Calu3 (cell line): ENCODE measurements at regions not wholly inside any gene's neighbourhood (a gene's known extent, or its start where the extent isn't known, plus 50 kb on each side); places are given as distances from the start of the nearest gene placed in this dataset.
A peak's percentile ranks its signal among the peaks of the same experiment; 100 is the strongest.
"Not testable (repeated sequence)": the region's sequence is repeated elsewhere in the genome, so short reads cannot be mapped to it uniquely, and the experiment has no call there.

Experiments used
- BruUV-seq: library from RNA; stranded (reverse); fragments of 400-500 nt; replicated peaks from 2 replicates; lab custom pipeline; 2021; lab: Mats Ljungman, UMichigan
- CTCF ChIA-PET: fragments of 300-600 bp; sonication (Branson Sonifier 250); formaldehyde crosslinking; loops from one replicate; lab custom pipeline; 2022; ENCODE audit warnings: antibody characterized with exemption; lab: Charles Lee
- DNase-seq: peaks from one replicate; pipeline ENCODE4 v3.0.0; 2022
- H3K27ac Mint-ChIP-seq: one replicate; pipeline ENCODE4 v1.8.0; 2022; ENCODE audit warnings: mixed read lengths; ENCODE audit not compliant: unreplicated experiment
- H3K27me3 Mint-ChIP-seq: one replicate; pipeline ENCODE4 v1.8.0; 2022; ENCODE audit warnings: mixed read lengths; ENCODE audit not compliant: unreplicated experiment
- H3K36me3 Mint-ChIP-seq: one replicate; pipeline ENCODE4 v1.8.0; 2022; ENCODE audit warnings: mild to moderate bottlenecking, moderate library complexity, mixed read lengths; ENCODE audit not compliant: insufficient read depth, unreplicated experiment
- H3K4me1 Mint-ChIP-seq: one replicate; pipeline ENCODE4 v1.8.0; 2022; ENCODE audit warnings: mild to moderate bottlenecking, low read depth, mixed read lengths; ENCODE audit not compliant: unreplicated experiment
- H3K4me3 Mint-ChIP-seq: one replicate; pipeline ENCODE4 v1.8.0; 2022; ENCODE audit warnings: mild to moderate bottlenecking, low read depth, moderate library complexity, mixed read lengths; ENCODE audit not compliant: unreplicated experiment
- H3K9me3 Mint-ChIP-seq: one replicate; pipeline ENCODE4 v1.8.0; 2022; ENCODE audit warnings: low read depth, mixed read lengths; ENCODE audit not compliant: unreplicated experiment
- intact Hi-C: fragments of 100-400 bp; cut with micrococcal nuclease; formaldehyde crosslinking; loops from one replicate; pipeline ENCODE4 v1.10.0; 2022; ENCODE audit not compliant: unreplicated experiment
- TF ChIP-seq, protein P1 (sequence below): fragments of 200-600 bp; IDR thresholded peaks from one replicate; pipeline ENCODE4 v1.8.0; 2022; ENCODE audit warnings: antibody characterized with exemption; ENCODE audit not compliant: unreplicated experiment

DNA sequence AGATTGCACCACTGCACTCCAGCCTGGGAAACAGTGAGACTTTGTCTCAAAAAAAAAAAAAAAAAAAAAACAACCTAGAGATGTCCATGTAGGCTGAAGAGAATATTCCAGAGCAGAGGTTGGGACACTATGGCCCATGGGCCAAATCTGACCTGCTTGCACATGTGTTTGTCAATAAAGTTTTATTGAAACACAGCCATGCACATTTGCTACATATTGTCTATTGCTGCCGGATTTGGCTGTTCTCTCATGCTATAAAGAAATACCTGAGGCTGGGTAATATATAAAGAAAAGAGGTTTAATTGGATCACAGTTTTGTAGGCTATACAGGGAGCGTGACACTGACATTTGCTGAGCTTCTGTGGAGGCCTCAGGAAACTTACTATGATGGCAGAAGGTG, 102.3 kb upstream of the FAM90A26 start:
- H3K4me1 Mint-ChIP-seq, intact Hi-C loops, H3K4me3 Mint-ChIP-seq, H3K27me3 Mint-ChIP-seq, CTCF ChIA-PET, DNase-seq, H3K36me3 Mint-ChIP-seq, BruUV-seq, H3K27ac Mint-ChIP-seq: not testable (repeated sequence)
- H3K9me3 Mint-ChIP-seq: peaks cover 12% of the 10 kb centered on the region

DNA sequence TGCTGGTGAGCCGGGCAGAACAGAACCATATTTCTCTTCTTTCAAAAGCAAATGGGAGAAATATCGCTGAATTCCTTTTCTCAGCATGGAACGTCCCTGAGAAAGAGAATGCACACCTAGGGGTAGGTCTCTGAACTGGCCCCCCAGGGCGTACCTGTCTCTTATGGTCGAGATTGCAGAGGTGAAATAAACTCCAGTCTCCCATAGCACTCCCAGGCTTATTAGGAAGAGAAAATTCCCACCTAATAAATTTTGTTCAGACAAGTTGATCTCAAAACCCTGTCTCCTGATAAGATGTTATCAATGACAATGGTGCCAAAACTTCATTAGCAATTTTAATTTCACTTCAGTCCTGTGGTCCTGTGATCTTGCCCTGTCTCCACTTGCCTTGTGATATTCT, 106.6 kb upstream of the FAM90A26 start:
- H3K4me1 Mint-ChIP-seq, BruUV-seq, H3K4me3 Mint-ChIP-seq, CTCF ChIA-PET, intact Hi-C loops, H3K27me3 Mint-ChIP-seq, DNase-seq, H3K27ac Mint-ChIP-seq, H3K36me3 Mint-ChIP-seq: not testable (repeated sequence)
- H3K9me3 Mint-ChIP-seq: peaks cover 12% of the 10 kb centered on the region

DNA sequence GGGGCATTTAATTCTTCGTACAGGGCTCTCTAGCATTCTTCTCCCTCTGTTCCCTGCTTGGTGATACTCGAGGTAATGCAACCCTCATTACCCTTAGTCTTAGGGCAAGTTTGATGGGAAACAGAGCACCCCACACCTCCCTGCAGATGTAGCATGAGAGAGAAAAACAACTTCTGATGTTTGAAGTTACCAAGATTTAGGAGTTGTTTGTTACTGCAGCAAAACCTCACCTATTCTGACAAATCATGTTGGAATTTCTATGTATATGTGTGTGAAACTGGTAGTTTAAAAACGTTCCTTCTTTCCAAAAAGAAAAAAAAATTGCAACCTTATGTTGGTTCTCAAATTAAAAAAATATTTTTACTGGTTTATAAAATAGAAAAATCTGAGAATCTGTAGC, 145.3 kb upstream of the FAM90A26 start:
- not testable (repeated sequence) for H3K4me1 Mint-ChIP-seq, BruUV-seq

DNA sequence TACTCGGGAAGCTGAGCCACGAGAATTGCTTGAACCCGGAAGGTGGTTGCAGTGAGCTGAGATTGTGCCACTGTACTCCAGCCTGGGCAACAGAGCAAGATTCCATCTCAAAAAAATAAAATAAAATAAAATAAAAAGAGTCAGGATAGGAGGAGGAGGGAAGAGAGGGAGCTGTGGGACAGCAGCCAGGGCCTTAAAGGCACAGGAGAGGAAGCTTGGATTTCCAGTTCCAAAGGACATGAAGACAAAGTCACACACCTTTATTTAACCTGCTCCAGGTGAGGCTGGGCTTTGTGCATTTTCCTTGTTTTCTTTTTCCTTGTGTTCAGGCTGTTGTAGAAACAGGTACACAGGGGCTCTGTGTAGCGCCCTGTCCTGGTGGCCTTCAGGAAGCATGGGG, 138.2 kb upstream of the HMX1 start:
- DNase-seq, CTCF ChIA-PET, H3K36me3 Mint-ChIP-seq, H3K4me3 Mint-ChIP-seq, H3K4me1 Mint-ChIP-seq, BruUV-seq, intact Hi-C loops, H3K27me3 Mint-ChIP-seq, H3K27ac Mint-ChIP-seq, H3K9me3 Mint-ChIP-seq: not testable (repeated sequence)

More for the DNA sequence above, 145.3 kb upstream of the FAM90A26 start:
- H3K9me3 Mint-ChIP-seq, CTCF ChIA-PET, H3K4me3 Mint-ChIP-seq, DNase-seq, H3K27ac Mint-ChIP-seq, H3K36me3 Mint-ChIP-seq, intact Hi-C loops: not testable (repeated sequence)
- H3K27me3 Mint-ChIP-seq: peaks cover 12% of the 10 kb centered on the region

DNA sequence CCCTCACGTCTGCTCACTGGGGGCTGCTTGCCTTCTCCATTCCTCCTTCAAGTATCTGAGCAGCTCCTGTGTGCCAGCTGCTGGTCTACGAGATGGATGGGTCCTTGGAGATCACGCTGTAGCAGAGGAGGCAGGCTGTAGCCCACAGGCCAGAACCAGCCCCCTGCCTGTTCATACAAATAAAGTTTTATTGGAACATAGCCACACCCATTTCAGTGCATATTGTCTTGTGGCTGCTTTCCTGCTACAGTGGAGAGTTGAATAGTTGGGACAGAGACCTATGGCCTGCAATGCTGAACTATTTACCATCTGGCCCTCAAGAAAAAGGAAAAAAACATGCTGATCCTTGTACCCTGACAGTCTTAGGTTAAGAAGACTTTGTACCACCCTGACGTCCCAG, 136.8 kb upstream of the HMX1 start:
- H3K4me3 Mint-ChIP-seq, BruUV-seq, DNase-seq, H3K27me3 Mint-ChIP-seq, intact Hi-C loops, H3K9me3 Mint-ChIP-seq, H3K4me1 Mint-ChIP-seq, H3K27ac Mint-ChIP-seq, CTCF ChIA-PET, H3K36me3 Mint-ChIP-seq: not testable (repeated sequence)

DNA sequence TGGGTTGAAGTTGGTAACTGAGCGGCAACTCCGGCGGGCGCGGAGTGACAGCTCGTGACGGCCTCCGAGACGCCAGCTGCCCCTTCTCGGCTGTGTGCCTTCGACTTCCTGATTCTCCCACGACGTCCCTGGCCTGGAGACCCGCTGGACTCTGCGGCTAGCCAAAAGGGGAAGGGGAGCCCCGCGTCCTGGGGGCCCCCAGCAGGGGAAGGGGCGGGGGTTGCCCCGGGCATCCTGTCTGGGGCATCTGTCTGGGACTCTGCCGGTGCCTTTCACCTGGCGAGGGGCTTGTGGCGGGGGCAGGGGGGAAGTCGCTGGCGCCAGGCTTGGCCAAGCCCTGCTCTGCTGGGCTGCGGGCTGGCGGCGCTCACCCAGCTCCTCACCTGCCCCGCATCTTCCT, 129.5 kb upstream of the HMX1 start:
- H3K27ac Mint-ChIP-seq, H3K4me1 Mint-ChIP-seq, H3K27me3 Mint-ChIP-seq, H3K4me3 Mint-ChIP-seq, BruUV-seq, H3K36me3 Mint-ChIP-seq, H3K9me3 Mint-ChIP-seq, DNase-seq, intact Hi-C loops: not testable (repeated sequence)
- CTCF ChIA-PET: interaction anchor here (0.9 kb wide), 1 partner anchor 102 kb away, joined by 4 read pairs; no protein-coding TSS in a partner anchor

DNA sequence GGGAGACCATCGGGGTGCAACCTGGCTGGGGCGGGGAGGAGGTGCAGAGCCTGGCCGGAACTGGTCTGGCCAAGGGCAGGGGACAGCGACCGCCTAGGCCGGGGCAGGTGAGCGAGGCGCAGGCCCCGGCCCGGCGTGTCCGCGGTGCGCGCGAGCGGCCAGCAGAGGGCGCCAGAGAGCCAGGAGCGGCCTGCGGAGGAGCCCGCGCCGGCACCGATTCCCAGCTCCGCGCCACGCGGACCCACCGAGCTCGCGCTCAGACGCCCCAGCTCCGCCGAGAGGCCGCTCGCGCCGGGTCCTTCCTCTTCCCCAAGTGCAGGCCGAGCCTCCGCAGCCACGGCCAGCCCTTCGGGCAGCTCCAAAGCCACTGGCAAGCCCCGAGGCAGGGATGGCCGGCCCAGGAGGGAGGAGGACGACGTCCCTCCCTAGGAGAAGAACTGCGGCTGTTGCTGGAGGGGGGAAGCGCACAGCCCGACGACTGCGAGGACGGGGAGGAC, 128.9 kb upstream of the HMX1 start:
- TF ChIP-seq, protein P1, sequence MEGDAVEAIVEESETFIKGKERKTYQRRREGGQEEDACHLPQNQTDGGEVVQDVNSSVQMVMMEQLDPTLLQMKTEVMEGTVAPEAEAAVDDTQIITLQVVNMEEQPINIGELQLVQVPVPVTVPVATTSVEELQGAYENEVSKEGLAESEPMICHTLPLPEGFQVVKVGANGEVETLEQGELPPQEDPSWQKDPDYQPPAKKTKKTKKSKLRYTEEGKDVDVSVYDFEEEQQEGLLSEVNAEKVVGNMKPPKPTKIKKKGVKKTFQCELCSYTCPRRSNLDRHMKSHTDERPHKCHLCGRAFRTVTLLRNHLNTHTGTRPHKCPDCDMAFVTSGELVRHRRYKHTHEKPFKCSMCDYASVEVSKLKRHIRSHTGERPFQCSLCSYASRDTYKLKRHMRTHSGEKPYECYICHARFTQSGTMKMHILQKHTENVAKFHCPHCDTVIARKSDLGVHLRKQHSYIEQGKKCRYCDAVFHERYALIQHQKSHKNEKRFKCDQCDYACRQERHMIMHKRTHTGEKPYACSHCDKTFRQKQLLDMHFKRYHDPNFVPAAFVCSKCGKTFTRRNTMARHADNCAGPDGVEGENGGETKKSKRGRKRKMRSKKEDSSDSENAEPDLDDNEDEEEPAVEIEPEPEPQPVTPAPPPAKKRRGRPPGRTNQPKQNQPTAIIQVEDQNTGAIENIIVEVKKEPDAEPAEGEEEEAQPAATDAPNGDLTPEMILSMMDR: peak; percentile 45
- BruUV-seq, H3K27ac Mint-ChIP-seq, H3K36me3 Mint-ChIP-seq, H3K9me3 Mint-ChIP-seq, H3K27me3 Mint-ChIP-seq, intact Hi-C loops, H3K4me3 Mint-ChIP-seq, H3K4me1 Mint-ChIP-seq: not testable (repeated sequence)
- DNase-seq: peak; percentile 51
- CTCF ChIA-PET: interaction anchor here (0.9 kb wide), 1 partner anchor 102 kb away, joined by 4 read pairs; no protein-coding TSS in a partner anchor

DNA sequence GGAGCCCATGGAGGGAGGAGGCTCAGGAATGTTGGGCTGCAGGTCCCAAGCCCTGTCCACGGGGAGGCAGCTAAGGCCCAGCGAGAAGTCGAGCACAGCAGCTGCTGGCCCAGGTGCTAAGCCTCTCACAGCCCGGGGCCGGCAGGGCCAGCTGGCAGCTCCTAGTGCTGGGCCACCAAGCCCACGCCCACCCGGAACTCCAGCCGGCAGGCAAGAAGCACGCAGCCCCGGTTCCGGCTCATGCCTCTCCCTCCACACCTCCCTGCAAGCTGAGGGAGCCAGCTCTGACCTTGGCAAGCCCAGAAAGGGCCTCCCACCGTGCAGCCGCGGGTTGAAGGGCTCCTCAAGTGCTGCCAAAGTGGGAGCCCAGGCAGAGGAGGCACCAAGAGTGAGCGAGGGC, 121.3 kb upstream of the HMX1 start:
- H3K27ac Mint-ChIP-seq, H3K9me3 Mint-ChIP-seq, CTCF ChIA-PET, intact Hi-C loops, H3K36me3 Mint-ChIP-seq, BruUV-seq, DNase-seq, H3K4me1 Mint-ChIP-seq, H3K4me3 Mint-ChIP-seq: not testable (repeated sequence)
- peaks cover 14% of the 10 kb centered on the region for H3K27me3 Mint-ChIP-seq

DNA sequence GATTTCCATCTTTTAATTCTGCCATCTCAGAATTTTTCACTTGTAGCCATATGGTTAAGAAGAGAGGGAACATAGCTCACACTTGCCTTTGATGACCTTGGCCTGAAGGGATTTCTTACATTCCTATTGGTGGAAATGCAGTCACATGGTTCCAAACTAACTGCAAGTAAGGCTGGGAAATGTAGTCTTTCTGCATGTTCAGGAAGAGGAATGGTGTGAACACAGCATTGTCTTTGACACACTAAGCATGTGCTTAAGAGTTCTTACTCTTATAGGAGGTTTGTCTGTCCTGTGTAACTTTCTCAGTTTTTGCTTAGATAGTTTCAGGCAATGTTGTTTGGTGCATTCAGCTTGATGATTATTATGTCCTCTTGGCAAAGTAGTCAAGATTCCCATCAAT, 119.8 kb upstream of the HMX1 start:
- CTCF ChIA-PET: not testable (repeated sequence)

More for the DNA sequence above, 119.8 kb upstream of the HMX1 start:
- BruUV-seq, H3K36me3 Mint-ChIP-seq, intact Hi-C loops, H3K9me3 Mint-ChIP-seq, H3K4me3 Mint-ChIP-seq, H3K4me1 Mint-ChIP-seq, DNase-seq, H3K27ac Mint-ChIP-seq: not testable (repeated sequence)
- H3K27me3 Mint-ChIP-seq: peaks cover 14% of the 10 kb centered on the region
